Breast epithelium (tissue), 4 donors: ENCODE measurements at regions not wholly inside any gene's neighbourhood (a gene's known extent, or its start where the extent isn't known, plus 50 kb on each side); places are given as distances from the start of the nearest gene placed in this dataset.

Experiments used
- DNase-seq, 2 donors: peaks; one replicate each; pipeline ENCODE4 v3.0.0-alpha.2; 2019; ENCODE audit warnings: low spot score in 2 of 2
- H3K27ac ChIP-seq, 2 donors: fragments of 200-600 bp; sonication (generic) in 1 of 2; one replicate each; pipeline ENCODE4 v1.5.1; 2016 to 2019; ENCODE audit warnings: mild to moderate bottlenecking in 1 of 2
- H3K27me3 ChIP-seq, 2 donors: fragments of 200-600 bp; sonication (generic) in 1 of 2; one replicate each; pipeline versions ENCODE4 v1.5.1 to v1.6.0; 2017 to 2019; ENCODE audit warnings: control low read depth in 1 of 2, mild to moderate bottlenecking in 1 of 2
- H3K36me3 ChIP-seq: fragments of 200-600 bp; one replicate; pipeline ENCODE4 v1.5.1; 2019
- H3K4me1 ChIP-seq, 2 donors: fragments of 200-600 bp; sonication (generic); one replicate each; pipeline ENCODE4 v1.5.1; 2016 to 2019; ENCODE audit warnings: control low read depth in 1 of 2
- H3K4me3 ChIP-seq, 3 donors: fragments of 200-600 bp; sonication (generic); 1 replicate in 2 of 3; 2 replicates in 1 of 3; pipeline ENCODE4 v1.5.1; 2016 to 2019; ENCODE audit warnings: mild to moderate bottlenecking in 3 of 3, moderate library complexity in 2 of 3
- H3K9me3 ChIP-seq, 2 donors: fragments of 200-600 bp; sonication (generic) in 1 of 2; one replicate each; pipeline ENCODE4 v1.5.1; 2016 to 2019; ENCODE audit warnings: control low read depth in 1 of 2
- CTCF ChIP-seq, 3 donors: fragments of 450-650 bp; IDR thresholded peaks; one replicate each; pipeline ENCODE4 v1.5.1; 2016 to 2017; ENCODE audit warnings: antibody characterized with exemption in 3 of 3, mild to moderate bottlenecking in 3 of 3, moderate library complexity in 3 of 3
- POLR2A ChIP-seq: fragments of 450-650 bp; IDR thresholded peaks from one replicate; pipeline ENCODE4 v1.6.1; 2016; ENCODE audit warnings: antibody characterized with exemption, mild to moderate bottlenecking, moderate library complexity
- POLR2AphosphoS5 ChIP-seq, 3 donors: sonication (generic); formaldehyde crosslinking; IDR thresholded peaks; one replicate each; pipeline ENCODE4 v1.6.1; 2017; ENCODE audit warnings: antibody characterized with exemption in 3 of 3
- intact Hi-C: fragments of 100-400 bp; cut with DNase I; formaldehyde crosslinking; loops from one replicate; pipeline ENCODE4 v1.15.1; 2023; ENCODE audit warnings: low total_unique reads

GRCh38 chr1:10942542-10942912, 69.9 kb upstream of the TARDBP start:
- Histone ChIP-seq H3K4me1 (no peaks in the 10 kb centered on the region), H3K27ac (no peak overlapping the region), H3K4me3 (no peak overlapping the region), H3K36me3 (no peaks in the 10 kb centered on the region), H3K9me3 (no peaks in the 10 kb centered on the region), H3K27me3 (no peaks in the 10 kb centered on the region)
- no peak for DNase-seq
- intact Hi-C loops, result no loop called here
- TF ChIP-seq POLR2AphosphoS5 (IDR thresholded peaks at IDR 0.05) (no peak), POLR2A (no peak), CTCF (IDR thresholded peaks at IDR 0.05) (no peak)

- H3K36me3 ChIP-seq, result no peaks in the 10 kb centered on the region
- H3K9me3 ChIP-seq, result no peaks in the 10 kb centered on the region
- H3K4me1 ChIP-seq, result no peaks in the 10 kb centered on the region
- H3K4me3 ChIP-seq, result no peak overlapping the region
- TF ChIP-seq POLR2A, result no peak
- no peak for TF ChIP-seq CTCF (IDR thresholded peaks at IDR 0.05)
- no peak for TF ChIP-seq POLR2AphosphoS5 (IDR thresholded peaks at IDR 0.05)
- no peak overlapping the region for H3K27ac ChIP-seq
- no peak for DNase-seq
- H3K27me3 ChIP-seq, result no peaks in the 10 kb centered on the region
- intact Hi-C loops, result no loop called here
Measured at GRCh38 chr1:10943041-10943440, 69.4 kb upstream of the TARDBP start.

GRCh38 chr1:10943991-10944730, 68.3 kb upstream of the TARDBP start:
- no peak for DNase-seq
- TF ChIP-seq CTCF (IDR thresholded peaks at IDR 0.05) (no peak), POLR2A (no peak), POLR2AphosphoS5 (IDR thresholded peaks at IDR 0.05) (no peak)
- no peaks in the 10 kb centered on the region for H3K9me3 ChIP-seq
- H3K4me3 ChIP-seq, result peak overlapping the region; percentile 25 to 65 (median 38)
- H3K27ac ChIP-seq, result no peak overlapping the region
- no peaks in the 10 kb centered on the region for H3K4me1 ChIP-seq
- H3K36me3 ChIP-seq, result no peaks in the 10 kb centered on the region
- intact Hi-C loops, result no loop called here
- no peaks in the 10 kb centered on the region for H3K27me3 ChIP-seq

- Histone ChIP-seq H3K9me3 (no peaks in the 10 kb centered on the region), H3K4me3 (no peak overlapping the region), H3K27me3 (no peaks in the 10 kb centered on the region), H3K27ac (no peak overlapping the region), H3K4me1 (no peaks in the 10 kb centered on the region), H3K36me3 (no peaks in the 10 kb centered on the region)
- intact Hi-C loops, result no loop called here
- no peak for DNase-seq
- no peak for TF ChIP-seq POLR2A
- TF ChIP-seq CTCF (IDR thresholded peaks at IDR 0.05), result no peak
Measured at GRCh38 chr1:10945991-10946509, 66.4 kb upstream of the TARDBP start.

GRCh38 chr1:10947181-10947580, 65.3 kb upstream of the TARDBP start:
- Histone ChIP-seq H3K4me1 (no peaks in the 10 kb centered on the region), H3K9me3 (no peaks in the 10 kb centered on the region), H3K27ac (no peak overlapping the region), H3K36me3 (no peaks in the 10 kb centered on the region), H3K27me3 (no peaks in the 10 kb centered on the region), H3K4me3 (no peak overlapping the region)
- no peak for DNase-seq
- intact Hi-C loops, result no loop called here
- TF ChIP-seq CTCF (IDR thresholded peaks at IDR 0.05), result no peak
- no peak for TF ChIP-seq POLR2AphosphoS5 (IDR thresholded peaks at IDR 0.05)
- TF ChIP-seq POLR2A, result no peak
